ENCODE measurements at regions not wholly inside any gene's neighbourhood (a gene's known extent, or its start where the extent isn't known, plus 50 kb on each side); places are given as distances from the start of the nearest gene placed in this dataset.

DNA sequence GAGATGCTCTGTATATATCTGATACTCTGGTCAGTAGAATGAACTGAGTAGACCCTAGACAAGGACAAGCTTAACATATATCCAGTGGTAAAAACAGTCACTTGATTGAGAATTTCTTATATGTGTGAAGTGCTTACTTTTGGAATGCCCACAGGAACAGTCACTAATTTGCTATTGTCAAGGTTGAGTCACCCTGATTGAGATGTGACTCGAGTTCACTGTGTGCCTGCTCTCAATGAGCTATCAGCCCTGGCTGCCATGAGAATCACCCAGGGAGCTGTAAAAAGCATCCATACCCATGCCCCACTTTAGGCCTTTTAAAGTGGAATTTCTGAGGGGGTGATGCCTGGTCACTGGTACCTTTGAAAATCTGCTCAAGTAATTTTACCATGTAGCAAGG is 283.7 kb downstream of the SUCLG1 start:
- TF ChIP-seq ZNF274 (IDR thresholded peaks at IDR 0.05; ENCODE audit: low read depth, low read length), result no peak
- no peak for TF ChIP-seq YY1 (IDR thresholded peaks at IDR 0.05; ENCODE audit: insufficient read depth, insufficient read length)
- TF ChIP-seq SUZ12 (IDR thresholded peaks at IDR 0.05; ENCODE audit: extremely low read depth, insufficient read depth, insufficient read length), result no peak

All from NT2/D1 (cell line).